HepG2 (cell line): ENCODE measurements at regions not wholly inside any gene's neighbourhood (a gene's known extent, or its start where the extent isn't known, plus 50 kb on each side); places are given as distances from the start of the nearest gene placed in this dataset.

Source experiments
- BHLHE40 ChIP-seq: IDR thresholded peaks from 2 replicates; pipeline ENCODE4 v1.6.1; 2011; ENCODE audit warnings: low read length, improper control_type of control experiment
- CBFB ChIP-seq: sonication (generic); formaldehyde crosslinking; IDR thresholded peaks from 2 replicates; pipeline ENCODE4 v1.4.0; 2020; ENCODE audit warnings: missing genetic modification reagents
- FOSL1 ChIP-seq: sonication (generic); formaldehyde crosslinking; IDR thresholded peaks from 2 replicates; pipeline ENCODE4 v1.9.0; 2021; ENCODE audit warnings: missing genetic modification reagents, borderline replicate concordance
- MEIS1 ChIP-seq: sonication (generic); formaldehyde crosslinking; IDR thresholded peaks from 2 replicates; pipeline ENCODE4 v1.9.0; 2021; ENCODE audit warnings: mild to moderate bottlenecking, missing genetic modification reagents, moderate library complexity, borderline replicate concordance
- NFIC ChIP-seq: IDR thresholded peaks from 2 replicates; pipeline ENCODE4 v1.6.1; 2012; ENCODE audit warnings: mild to moderate bottlenecking, low read length, inconsistent platforms
- PAX8 ChIP-seq: sonication (generic); formaldehyde crosslinking; IDR thresholded peaks from 2 replicates; pipeline ENCODE4 v1.8.0; 2022; ENCODE audit warnings: mild to moderate bottlenecking, missing genetic modification reagents, borderline replicate concordance
- RXRB ChIP-seq: IDR thresholded peaks from 2 replicates; pipeline ENCODE4 v1.6.1; 2016; ENCODE audit warnings: borderline replicate concordance, missing genetic modification reagents, missing compliant biosample characterization
- SETDB1 ChIP-seq: sonication (generic); formaldehyde crosslinking; IDR thresholded peaks from 2 replicates; pipeline ENCODE4 v1.5.1; 2020; ENCODE audit warnings: missing genetic modification reagents, mild to moderate bottlenecking, borderline replicate concordance
- SP1 ChIP-seq, 2 experiments: fragments of 450-650 bp in 1 of 2; sonication (generic) in 1 of 2; formaldehyde crosslinking in 1 of 2; IDR thresholded peaks; 2 replicates each; pipeline versions ENCODE4 v1.4.0 to v1.6.1; 2016 to 2020; ENCODE audit warnings: missing genetic modification reagents in 1 of 2
- TEAD2 ChIP-seq: sonication (generic); formaldehyde crosslinking; IDR thresholded peaks from 2 replicates; pipeline ENCODE4 v1.9.0; 2021; ENCODE audit warnings: missing genetic modification reagents
- ZBTB20 ChIP-seq: sonication (generic); formaldehyde crosslinking; IDR thresholded peaks from 2 replicates; pipeline ENCODE4 v1.8.1; 2023; ENCODE audit warnings: missing genetic modification reagents, low read depth, mild to moderate bottlenecking, borderline replicate concordance
- TF ChIP-seq, protein P1 (sequence below): sonication (generic); formaldehyde crosslinking; IDR thresholded peaks from 2 replicates; pipeline ENCODE4 v1.5.0; 2020; ENCODE audit warnings: mild to moderate bottlenecking, missing genetic modification reagents, moderate library complexity
- TF ChIP-seq, protein P2 (sequence below): sonication (generic); formaldehyde crosslinking; IDR thresholded peaks from 2 replicates; pipeline ENCODE4 v1.5.1; 2020; ENCODE audit warnings: missing genetic modification reagents, mild to moderate bottlenecking, borderline replicate concordance
- TF ChIP-seq, protein P3 (sequence below), 2 experiments: fragments of 450-650 bp in 1 of 2; sonication (generic) in 1 of 2; formaldehyde crosslinking in 1 of 2; IDR thresholded peaks; 2 replicates each; pipeline versions ENCODE4 v1.6.1 to v1.8.0; 2016 to 2022; ENCODE audit warnings: antibody characterized with exemption in 1 of 2, mild to moderate bottlenecking in 1 of 2, missing genetic modification reagents in 1 of 2

DNA sequence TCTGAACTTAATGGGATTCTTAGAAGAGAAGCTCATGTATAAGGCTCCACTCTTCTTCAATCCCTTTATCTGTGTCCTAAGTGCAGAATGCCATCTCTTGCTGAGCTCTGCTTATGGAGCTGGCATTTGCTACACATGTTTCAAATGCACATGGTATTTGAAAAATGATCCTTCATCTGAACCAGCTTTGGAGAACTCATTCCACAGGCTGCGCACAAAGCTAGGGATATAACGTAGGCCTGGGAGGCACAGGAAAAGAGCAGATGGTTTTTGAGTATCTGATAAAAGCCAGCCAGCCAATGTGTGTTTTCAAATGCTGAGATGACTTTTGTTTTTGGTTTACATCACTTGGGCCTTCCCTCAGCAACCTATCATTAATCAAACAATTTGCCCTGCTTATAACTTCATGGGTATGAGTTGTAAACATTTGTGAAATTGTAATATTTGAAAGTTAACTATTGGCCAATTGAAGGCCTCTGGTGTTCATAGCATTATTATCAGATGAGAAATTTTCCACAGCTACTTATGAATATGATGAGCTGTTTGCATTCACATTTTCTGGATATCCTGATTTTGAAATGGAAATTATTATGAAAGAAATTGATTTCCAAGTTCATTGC is 729.0 kb downstream of the FGF9 start:
- no peak for TF ChIP-seq CBFB
- TF ChIP-seq MEIS1 (CRISPR knock-in tag): no peak
- no peak for TF ChIP-seq RXRB (CRISPR knock-in tag)
- no peak for TF ChIP-seq SP1 (IDR thresholded peaks at IDR 0.05)
- no peak for TF ChIP-seq SP1 (CRISPR knock-in tag; IDR thresholded peaks at IDR 0.05)
- TF ChIP-seq, protein P1, sequence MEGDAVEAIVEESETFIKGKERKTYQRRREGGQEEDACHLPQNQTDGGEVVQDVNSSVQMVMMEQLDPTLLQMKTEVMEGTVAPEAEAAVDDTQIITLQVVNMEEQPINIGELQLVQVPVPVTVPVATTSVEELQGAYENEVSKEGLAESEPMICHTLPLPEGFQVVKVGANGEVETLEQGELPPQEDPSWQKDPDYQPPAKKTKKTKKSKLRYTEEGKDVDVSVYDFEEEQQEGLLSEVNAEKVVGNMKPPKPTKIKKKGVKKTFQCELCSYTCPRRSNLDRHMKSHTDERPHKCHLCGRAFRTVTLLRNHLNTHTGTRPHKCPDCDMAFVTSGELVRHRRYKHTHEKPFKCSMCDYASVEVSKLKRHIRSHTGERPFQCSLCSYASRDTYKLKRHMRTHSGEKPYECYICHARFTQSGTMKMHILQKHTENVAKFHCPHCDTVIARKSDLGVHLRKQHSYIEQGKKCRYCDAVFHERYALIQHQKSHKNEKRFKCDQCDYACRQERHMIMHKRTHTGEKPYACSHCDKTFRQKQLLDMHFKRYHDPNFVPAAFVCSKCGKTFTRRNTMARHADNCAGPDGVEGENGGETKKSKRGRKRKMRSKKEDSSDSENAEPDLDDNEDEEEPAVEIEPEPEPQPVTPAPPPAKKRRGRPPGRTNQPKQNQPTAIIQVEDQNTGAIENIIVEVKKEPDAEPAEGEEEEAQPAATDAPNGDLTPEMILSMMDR: no peak
- no peak for TF ChIP-seq NFIC
- TF ChIP-seq SETDB1 (CRISPR knock-in tag): no peak
- TF ChIP-seq, protein P2, sequence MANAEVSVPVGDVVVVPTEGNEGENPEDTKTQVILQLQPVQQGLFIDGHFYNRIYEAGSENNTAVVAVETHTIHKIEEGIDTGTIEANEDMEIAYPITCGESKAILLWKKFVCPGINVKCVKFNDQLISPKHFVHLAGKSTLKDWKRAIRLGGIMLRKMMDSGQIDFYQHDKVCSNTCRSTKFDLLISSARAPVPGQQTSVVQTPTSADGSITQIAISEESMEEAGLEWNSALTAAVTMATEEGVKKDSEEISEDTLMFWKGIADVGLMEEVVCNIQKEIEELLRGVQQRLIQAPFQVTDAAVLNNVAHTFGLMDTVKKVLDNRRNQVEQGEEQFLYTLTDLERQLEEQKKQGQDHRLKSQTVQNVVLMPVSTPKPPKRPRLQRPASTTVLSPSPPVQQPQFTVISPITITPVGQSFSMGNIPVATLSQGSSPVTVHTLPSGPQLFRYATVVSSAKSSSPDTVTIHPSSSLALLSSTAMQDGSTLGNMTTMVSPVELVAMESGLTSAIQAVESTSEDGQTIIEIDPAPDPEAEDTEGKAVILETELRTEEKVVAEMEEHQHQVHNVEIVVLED (CRISPR knock-in tag): no peak
- TF ChIP-seq BHLHE40: no peak
- TF ChIP-seq TEAD2 (CRISPR knock-in tag): no peak
- TF ChIP-seq PAX8 (CRISPR knock-in tag): no peak
- TF ChIP-seq, protein P3, sequence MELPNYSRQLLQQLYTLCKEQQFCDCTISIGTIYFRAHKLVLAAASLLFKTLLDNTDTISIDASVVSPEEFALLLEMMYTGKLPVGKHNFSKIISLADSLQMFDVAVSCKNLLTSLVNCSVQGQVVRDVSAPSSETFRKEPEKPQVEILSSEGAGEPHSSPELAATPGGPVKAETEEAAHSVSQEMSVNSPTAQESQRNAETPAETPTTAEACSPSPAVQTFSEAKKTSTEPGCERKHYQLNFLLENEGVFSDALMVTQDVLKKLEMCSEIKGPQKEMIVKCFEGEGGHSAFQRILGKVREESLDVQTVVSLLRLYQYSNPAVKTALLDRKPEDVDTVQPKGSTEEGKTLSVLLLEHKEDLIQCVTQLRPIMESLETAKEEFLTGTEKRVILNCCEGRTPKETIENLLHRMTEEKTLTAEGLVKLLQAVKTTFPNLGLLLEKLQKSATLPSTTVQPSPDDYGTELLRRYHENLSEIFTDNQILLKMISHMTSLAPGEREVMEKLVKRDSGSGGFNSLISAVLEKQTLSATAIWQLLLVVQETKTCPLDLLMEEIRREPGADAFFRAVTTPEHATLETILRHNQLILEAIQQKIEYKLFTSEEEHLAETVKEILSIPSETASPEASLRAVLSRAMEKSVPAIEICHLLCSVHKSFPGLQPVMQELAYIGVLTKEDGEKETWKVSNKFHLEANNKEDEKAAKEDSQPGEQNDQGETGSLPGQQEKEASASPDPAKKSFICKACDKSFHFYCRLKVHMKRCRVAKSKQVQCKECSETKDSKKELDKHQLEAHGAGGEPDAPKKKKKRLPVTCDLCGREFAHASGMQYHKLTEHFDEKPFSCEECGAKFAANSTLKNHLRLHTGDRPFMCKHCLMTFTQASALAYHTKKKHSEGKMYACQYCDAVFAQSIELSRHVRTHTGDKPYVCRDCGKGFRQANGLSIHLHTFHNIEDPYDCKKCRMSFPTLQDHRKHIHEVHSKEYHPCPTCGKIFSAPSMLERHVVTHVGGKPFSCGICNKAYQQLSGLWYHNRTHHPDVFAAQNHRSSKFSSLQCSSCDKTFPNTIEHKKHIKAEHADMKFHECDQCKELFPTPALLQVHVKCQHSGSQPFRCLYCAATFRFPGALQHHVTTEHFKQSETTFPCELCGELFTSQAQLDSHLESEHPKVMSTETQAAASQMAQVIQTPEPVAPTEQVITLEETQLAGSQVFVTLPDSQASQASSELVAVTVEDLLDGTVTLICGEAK (IDR thresholded peaks at IDR 0.05): no peak
- TF ChIP-seq, protein P3 (CRISPR knock-in tag; IDR thresholded peaks at IDR 0.05): no peak
- no peak for TF ChIP-seq ZBTB20
- no peak for TF ChIP-seq FOSL1 (CRISPR knock-in tag)
